ENCODE measurements at regions not wholly inside any gene's neighbourhood (a gene's known extent, or its start where the extent isn't known, plus 50 kb on each side); places are given as distances from the start of the nearest gene placed in this dataset.

DNA sequence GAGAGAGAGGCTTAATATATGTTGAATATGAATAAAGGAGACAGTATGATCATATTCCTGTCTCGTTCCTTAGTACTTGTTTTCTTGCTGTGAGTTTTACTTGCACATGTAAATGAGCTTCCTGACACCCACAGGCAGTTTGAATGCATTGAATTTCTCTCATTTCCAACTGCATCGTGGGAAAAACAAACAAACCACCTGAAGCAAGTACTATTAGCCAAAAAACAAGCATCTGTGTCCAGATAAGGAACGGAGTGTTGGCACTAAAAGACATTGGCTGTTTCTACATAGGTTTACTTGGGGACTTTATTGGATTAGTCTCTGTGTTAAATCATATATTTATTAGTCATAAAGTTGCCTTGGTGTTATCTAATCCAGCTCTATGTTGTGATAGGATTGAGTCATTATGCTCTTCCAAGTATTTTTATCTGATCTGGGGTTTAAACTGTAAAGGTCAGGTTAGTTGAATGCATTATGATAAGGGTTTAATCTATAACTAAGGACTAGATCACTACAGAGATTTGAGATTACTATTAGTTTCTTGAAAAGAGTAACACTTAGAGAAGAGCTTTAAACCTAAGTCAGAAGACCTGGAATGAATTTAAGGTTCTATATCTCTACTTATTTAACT is 339.0 kb upstream of the SPANXN4 start:
- no peak for TF ChIP-seq RAD21 (conservative IDR thresholded peaks at IDR 0.05 in 1 of 2, IDR thresholded peaks at IDR 0.05 in 1 of 2)
- TF ChIP-seq CHD2 (IDR thresholded peaks at IDR 0.05; ENCODE audit: low read length, partially characterized antibody): no peak
- TF ChIP-seq CTCF (IDR thresholded peaks at IDR 0.05): no peak
- TF ChIP-seq, protein P1, sequence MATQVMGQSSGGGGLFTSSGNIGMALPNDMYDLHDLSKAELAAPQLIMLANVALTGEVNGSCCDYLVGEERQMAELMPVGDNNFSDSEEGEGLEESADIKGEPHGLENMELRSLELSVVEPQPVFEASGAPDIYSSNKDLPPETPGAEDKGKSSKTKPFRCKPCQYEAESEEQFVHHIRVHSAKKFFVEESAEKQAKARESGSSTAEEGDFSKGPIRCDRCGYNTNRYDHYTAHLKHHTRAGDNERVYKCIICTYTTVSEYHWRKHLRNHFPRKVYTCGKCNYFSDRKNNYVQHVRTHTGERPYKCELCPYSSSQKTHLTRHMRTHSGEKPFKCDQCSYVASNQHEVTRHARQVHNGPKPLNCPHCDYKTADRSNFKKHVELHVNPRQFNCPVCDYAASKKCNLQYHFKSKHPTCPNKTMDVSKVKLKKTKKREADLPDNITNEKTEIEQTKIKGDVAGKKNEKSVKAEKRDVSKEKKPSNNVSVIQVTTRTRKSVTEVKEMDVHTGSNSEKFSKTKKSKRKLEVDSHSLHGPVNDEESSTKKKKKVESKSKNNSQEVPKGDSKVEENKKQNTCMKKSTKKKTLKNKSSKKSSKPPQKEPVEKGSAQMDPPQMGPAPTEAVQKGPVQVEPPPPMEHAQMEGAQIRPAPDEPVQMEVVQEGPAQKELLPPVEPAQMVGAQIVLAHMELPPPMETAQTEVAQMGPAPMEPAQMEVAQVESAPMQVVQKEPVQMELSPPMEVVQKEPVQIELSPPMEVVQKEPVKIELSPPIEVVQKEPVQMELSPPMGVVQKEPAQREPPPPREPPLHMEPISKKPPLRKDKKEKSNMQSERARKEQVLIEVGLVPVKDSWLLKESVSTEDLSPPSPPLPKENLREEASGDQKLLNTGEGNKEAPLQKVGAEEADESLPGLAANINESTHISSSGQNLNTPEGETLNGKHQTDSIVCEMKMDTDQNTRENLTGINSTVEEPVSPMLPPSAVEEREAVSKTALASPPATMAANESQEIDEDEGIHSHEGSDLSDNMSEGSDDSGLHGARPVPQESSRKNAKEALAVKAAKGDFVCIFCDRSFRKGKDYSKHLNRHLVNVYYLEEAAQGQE (IDR thresholded peaks at IDR 0.05): no peak
- TF ChIP-seq ZSCAN20 (CRISPR knock-in tag; IDR thresholded peaks at IDR 0.05): no peak
- TF ChIP-seq JUN (IDR thresholded peaks at IDR 0.05): no peak
- TF ChIP-seq POLR2A (IDR thresholded peaks at IDR 0.05; ENCODE audit: low read length): no peak
- no peak for TF ChIP-seq CEBPB (IDR thresholded peaks at IDR 0.05)
- no peak for TF ChIP-seq ZNF302 (CRISPR knock-in tag; IDR thresholded peaks at IDR 0.05)
- no peak for TF ChIP-seq FOSL2 (IDR thresholded peaks at IDR 0.05)
- no peak for TF ChIP-seq FOSL2 (CRISPR knock-in tag; IDR thresholded peaks at IDR 0.05)
- TF ChIP-seq CBX2 (IDR thresholded peaks at IDR 0.05; ENCODE audit: borderline replicate concordance, low read depth): no peak
- no peak for TF ChIP-seq NFE2L2 (conservative IDR thresholded peaks at IDR 0.05; ENCODE audit: low read length)

Data from A549 (cell line).